ENCODE measurements at regions not wholly inside any gene's neighbourhood (a gene's known extent, or its start where the extent isn't known, plus 50 kb on each side); places are given as distances from the start of the nearest gene placed in this dataset.
"Not testable (repeated sequence)": the region's sequence is repeated elsewhere in the genome, so short reads cannot be mapped to it uniquely, and the experiment has no call there.

- DNase-seq (ENCODE audit: low spot score) = no peak
Measured at GRCh38 chr1:89436856-89437255, 73.0 kb downstream of the GBP6 start.

GRCh38 chr1:89438301-89438700, 74.4 kb downstream of the GBP6 start:
- DNase-seq (ENCODE audit: low spot score) = not testable (repeated sequence)

- DNase-seq (ENCODE audit: low spot score) = no peak
Measured at GRCh38 chr1:89440911-89441310, 77.1 kb downstream of the GBP6 start.

- no peak for DNase-seq (ENCODE audit: low spot score)
Measured at GRCh38 chr1:89444791-89445190, 79.8 kb upstream of the LRRC8B start.

- DNase-seq (ENCODE audit: low spot score) = no peak
Measured at GRCh38 chr1:89451011-89451410, 73.6 kb upstream of the LRRC8B start.

- DNase-seq (ENCODE audit: low spot score) = no peak
Measured at GRCh38 chr1:89453123-89453972, 71.3 kb upstream of the LRRC8B start.

GRCh38 chr1:89454845-89455521, 69.6 kb upstream of the LRRC8B start:
- DNase-seq (ENCODE audit: low spot score) = peak; percentile 43

GRCh38 chr1:89457046-89457445, 67.6 kb upstream of the LRRC8B start:
- DNase-seq (ENCODE audit: low spot score) = no peak

- no peak for DNase-seq (ENCODE audit: low spot score)
Measured at GRCh38 chr1:89459081-89459480, 65.5 kb upstream of the LRRC8B start.

- no peak for DNase-seq (ENCODE audit: low spot score)
Measured at GRCh38 chr1:89460325-89460724, 64.3 kb upstream of the LRRC8B start.

GRCh38 chr1:89462250-89462649, 62.4 kb upstream of the LRRC8B start:
- no peak for DNase-seq (ENCODE audit: low spot score)

GRCh38 chr1:89464008-89464407, 60.6 kb upstream of the LRRC8B start:
- DNase-seq (ENCODE audit: low spot score) = no peak

GRCh38 chr1:89465201-89465600, 59.4 kb upstream of the LRRC8B start:
- no peak for DNase-seq (ENCODE audit: low spot score)

- DNase-seq (ENCODE audit: low spot score) = peak; percentile 5
Measured at GRCh38 chr1:89466307-89466930, 58.2 kb upstream of the LRRC8B start.

GRCh38 chr1:89472253-89472652, 52.4 kb upstream of the LRRC8B start:
- no peak for DNase-seq (ENCODE audit: low spot score)

GRCh38 chr1:89472886-89473417, 51.7 kb upstream of the LRRC8B start:
- DNase-seq (ENCODE audit: low spot score) = no peak
